SKM-1 treated with dmso at 0.1 percent for 144 hours (cell line): ENCODE measurements at regions not wholly inside any gene's neighbourhood (a gene's known extent, or its start where the extent isn't known, plus 50 kb on each side); places are given as distances from the start of the nearest gene placed in this dataset.

ENCODE experiments used
- DNase-seq: peaks from one replicate; lab custom pipeline; 2025; ENCODE audit not compliant: unreplicated experiment; lab: John Stamatoyannopoulos, UW

GRCh38 chr2:144085016-144085415, 434.9 kb downstream of the ZEB2 start:
- no peak for DNase-seq

GRCh38 chr2:144084114-144084661, 435.7 kb downstream of the ZEB2 start:
- DNase-seq: no peak

- no peak for DNase-seq
These were observed 436.7 kb downstream of the ZEB2 start for GRCh38 chr2:144083211-144083610.

DNA sequence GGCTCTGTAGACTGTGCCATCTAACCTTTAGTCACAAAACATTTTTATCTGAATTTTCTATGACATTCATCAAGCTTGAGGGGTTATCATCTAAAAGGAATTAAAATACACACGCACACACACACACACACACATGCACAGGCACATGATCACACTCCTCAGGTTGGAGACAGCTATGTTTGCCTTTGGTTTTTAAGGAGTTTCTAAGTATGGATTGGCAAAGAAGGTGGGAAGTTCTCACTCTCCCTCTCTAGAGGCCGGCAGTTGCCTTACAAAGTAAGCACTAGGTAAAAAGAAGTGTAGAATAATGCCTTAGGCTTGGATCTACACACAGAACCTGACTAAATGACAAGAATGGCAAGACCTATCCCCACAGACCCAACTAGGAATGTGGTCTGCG, 437.1 kb downstream of the ZEB2 start:
- no peak for DNase-seq

GRCh38 chr2:144082327-144082726, 437.6 kb downstream of the ZEB2 start:
- no peak for DNase-seq

DNA sequence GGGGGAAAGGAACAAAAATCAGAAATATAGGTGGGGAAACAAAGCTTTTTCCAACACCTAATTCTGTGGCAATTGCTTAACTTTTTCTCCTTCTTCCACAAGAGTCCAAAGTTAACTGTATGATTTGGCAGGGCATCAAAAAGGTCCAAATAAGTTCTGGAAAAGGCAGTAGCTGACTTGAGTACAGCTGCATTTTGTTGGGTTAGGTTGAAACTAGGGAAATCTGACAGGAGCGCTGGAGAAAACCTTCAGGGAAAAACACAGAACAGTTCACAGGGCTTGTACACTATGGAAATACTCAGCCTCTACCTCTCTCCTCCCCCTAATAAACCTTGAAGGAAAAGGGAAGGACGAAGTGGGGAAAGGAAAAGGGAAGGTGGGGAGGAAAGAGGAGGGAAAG, 438.6 kb downstream of the ZEB2 start:
- no peak for DNase-seq

GRCh38 chr2:144079803-144080202, 440.1 kb downstream of the ZEB2 start:
- no peak for DNase-seq

DNA sequence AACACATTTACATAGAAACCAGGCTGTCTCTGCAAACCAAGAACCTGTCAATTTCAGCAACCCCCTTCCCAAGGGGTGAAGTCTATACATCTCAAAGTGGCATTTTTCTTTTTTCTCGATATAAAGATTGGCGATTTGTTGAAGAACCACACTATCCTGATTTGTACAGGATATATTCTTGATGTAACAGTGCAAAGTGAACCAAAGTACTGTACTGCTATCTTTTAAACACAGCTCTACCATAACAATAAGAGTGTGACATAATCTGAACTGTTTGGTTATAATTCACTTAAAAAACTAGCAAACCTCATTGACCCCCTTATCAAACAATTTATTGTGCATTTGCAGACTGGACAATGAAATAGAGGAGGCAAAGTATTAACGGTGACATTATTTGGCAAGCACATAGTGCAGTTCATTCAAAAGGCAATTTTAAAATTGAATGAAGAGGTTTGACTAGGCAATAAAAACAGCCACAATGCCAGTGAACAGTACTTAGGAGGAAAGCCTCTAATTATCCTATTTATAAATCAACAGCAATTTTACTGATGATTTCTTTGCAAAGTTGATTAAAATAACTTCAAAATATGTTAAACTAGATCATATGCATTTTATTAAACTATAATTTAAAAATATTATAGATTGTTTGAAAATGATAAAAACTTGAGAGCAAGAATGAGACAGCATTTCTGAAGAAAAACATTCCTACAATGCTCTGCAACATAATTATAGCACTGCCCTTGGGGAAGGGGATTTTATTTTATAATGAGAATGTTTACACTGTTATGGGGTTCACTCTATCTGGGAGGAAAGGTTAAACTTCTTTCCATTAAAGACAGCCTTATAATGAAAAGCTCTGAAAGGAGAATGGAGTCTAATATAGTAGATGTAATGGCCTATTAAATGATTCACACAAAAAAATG, 440.9 kb downstream of the ZEB2 start:
- DNase-seq: no peak

- DNase-seq: no peak
These were observed 441.8 kb downstream of the ZEB2 start for GRCh38 chr2:144078106-144078505.

- no peak for DNase-seq
These were observed 445.5 kb downstream of the ZEB2 start for GRCh38 chr2:144074450-144074849.

DNA sequence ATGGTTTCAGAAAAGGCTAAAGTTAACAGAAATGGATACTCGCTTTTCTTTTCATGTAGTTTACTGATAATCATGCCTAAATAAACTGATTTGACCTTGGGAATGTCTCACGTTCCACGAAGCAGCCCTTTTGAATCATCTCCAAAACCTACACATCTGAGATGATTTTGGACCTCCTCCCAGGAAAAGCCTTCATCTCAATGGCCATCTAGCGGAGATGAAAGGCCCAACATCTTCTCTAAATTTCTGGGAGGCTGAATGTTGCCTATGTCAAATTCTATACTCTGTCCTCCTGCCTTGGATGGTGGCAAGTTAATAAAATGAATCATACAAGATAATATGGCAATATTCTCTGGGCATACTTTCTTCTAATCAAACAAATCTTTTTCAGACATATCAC, 448.5 kb downstream of the ZEB2 start:
- DNase-seq: no peak

DNA sequence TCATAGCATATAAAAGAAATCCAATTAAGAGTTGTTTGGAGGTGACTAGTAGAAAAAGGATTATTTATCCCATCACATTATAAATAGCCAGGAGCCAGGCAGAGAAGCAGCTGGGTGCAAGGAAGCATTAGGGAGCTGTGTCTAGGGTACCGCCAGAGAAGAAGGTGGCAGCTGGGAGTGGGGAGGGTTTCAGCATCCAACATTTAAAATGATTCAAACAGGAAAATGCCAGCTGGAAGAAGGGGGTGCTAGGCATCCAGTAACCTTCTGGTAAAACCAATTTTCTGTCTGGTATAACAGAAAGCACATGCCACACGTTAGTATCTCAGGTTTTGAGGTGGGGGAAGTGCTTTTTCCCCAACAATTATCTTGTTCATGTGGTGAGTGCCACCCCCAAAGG, 452.4 kb downstream of the ZEB2 start:
- DNase-seq: no peak

DNA sequence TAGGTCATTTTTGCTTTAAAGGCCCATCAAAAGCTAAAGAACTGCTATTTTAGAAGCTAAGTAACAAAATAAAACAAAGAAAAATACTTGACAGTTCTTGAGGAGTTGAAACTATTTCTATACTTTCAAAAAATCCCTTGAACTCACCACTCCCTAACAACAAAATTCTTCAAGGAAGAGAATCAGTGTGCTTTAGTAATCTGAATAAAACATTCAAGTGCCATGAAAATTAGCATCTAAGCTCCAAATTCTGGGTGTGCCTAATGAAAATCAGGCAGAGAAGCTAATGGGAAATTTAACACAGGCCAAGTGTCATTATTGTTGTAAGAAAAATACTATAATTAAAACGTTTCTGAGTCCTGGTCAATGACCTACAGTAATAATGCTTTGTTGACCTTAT, 456.3 kb downstream of the ZEB2 start:
- no peak for DNase-seq

- DNase-seq: no peak
These were observed 465.0 kb downstream of the ZEB2 start for GRCh38 chr2:144054911-144055310.

- no peak for DNase-seq
These were observed 467.8 kb downstream of the ZEB2 start for GRCh38 chr2:144052083-144052482.

DNA sequence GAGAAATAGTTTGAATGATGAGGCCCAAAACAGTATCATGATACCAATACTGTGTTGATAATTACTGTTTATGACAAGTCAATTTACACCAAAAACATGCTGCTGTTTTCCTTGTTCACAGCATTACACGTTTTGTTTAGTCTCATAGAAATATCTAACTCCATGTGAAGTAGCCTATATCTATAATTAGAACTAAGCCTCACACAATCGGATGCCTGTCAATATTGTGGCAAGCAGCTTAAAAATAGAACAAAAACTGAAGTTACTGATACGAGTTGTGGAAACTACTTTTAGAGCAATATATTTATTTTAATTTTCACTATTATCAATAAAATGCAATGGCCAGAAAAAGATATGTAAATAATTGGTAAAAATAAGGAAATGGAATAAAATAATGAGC, 470.8 kb downstream of the ZEB2 start:
- no peak for DNase-seq

- DNase-seq: no peak
These were observed 471.3 kb downstream of the ZEB2 start for GRCh38 chr2:144048631-144049060.

- no peak for DNase-seq
These were observed 477.2 kb downstream of the ZEB2 start for GRCh38 chr2:144042751-144043150.

DNA sequence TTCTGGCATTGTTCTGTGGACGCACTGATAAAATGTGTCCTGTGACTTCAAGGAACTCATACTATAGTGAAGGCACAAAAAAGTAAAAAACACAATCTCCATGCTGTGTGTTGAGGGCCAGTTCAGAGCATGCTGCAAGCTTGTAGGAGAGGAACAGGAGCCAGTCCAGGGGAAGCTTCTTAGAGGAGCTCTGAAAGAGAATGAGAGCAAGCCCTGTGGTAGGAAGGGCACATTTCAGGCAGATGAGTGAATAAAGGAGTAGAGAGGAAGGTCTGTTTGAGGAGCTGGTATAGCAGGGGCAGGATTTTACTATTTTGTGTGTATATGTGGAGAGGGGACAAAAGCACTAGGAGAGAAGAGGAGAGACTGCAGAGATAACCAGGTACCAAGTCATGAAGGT, 478.3 kb downstream of the ZEB2 start:
- DNase-seq: no peak

DNA sequence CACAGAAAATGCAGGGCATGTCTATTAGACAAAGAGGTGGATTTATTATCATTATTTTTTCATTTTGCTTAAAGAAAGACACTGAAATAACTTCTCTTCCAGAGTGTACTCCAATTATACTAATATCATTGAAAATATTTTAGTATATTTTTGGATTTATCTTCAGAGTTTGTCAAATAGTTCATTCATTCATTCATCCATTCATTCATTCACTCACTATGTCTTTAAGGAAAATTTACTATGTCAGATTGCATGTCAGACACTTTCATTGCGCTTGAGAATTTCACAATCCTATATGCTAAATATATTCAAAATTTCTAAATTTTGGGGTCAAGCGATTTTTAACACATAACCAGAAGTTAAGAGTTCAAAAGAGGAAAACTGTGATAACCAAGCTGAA, 479.1 kb downstream of the ZEB2 start:
- no peak for DNase-seq

- DNase-seq: no peak
These were observed 487.4 kb downstream of the ZEB2 start for GRCh38 chr2:144032566-144032965.

DNA sequence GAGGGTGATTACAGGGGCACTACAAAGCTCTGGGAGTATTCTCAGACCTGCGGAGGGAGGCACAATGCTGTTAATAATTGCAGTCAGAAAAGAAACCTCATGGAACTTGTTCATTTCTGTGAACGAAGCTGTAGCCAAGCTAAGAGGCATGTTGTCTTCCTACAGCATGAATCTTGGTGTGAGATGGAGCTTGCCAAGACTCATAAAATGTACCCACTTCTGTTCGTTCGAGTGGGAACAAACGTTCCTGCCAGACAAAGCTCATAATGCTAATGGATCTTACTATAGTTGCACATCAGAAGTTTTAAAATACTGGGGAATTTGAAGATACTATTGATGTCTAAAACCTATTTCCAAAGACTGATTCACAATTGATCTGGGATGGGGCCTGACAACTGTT, 489.1 kb downstream of the ZEB2 start:
- no peak for DNase-seq

GRCh38 chr2:144027593-144027992, 492.3 kb downstream of the ZEB2 start:
- DNase-seq: no peak
